ENCODE measurements at regions not wholly inside any gene's neighbourhood (a gene's known extent, or its start where the extent isn't known, plus 50 kb on each side); places are given as distances from the start of the nearest gene placed in this dataset.
"Not testable (repeated sequence)": the region's sequence is repeated elsewhere in the genome, so short reads cannot be mapped to it uniquely, and the experiment has no call there.

DNA sequence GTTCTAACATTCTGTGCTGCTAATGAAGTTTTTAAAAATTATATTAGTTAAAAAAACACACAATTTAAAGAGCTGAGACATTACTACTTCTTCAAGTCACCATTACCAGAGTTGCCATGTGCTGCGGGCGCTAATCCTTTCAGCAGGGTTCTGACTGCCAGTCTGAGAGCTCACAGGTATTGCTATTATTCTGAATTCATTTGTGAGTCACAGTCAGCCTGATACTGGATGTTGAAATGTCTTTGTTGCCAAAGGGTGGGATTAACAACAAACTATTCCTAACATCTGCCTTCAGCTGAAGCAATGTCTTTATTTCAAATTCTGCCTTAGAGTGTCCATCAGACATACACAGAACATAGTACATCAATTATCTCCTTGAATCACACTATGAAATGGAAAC, 197.1 kb upstream of the FGF13 start:
- FAIRE-seq = no peak
- no peak for TF ChIP-seq CTCF (IDR thresholded peaks at IDR 0.05; ENCODE audit: insufficient read depth, missing control alignments)
- no peak for DNase-seq (ENCODE audit: insufficient read length, low spot score)

DNA sequence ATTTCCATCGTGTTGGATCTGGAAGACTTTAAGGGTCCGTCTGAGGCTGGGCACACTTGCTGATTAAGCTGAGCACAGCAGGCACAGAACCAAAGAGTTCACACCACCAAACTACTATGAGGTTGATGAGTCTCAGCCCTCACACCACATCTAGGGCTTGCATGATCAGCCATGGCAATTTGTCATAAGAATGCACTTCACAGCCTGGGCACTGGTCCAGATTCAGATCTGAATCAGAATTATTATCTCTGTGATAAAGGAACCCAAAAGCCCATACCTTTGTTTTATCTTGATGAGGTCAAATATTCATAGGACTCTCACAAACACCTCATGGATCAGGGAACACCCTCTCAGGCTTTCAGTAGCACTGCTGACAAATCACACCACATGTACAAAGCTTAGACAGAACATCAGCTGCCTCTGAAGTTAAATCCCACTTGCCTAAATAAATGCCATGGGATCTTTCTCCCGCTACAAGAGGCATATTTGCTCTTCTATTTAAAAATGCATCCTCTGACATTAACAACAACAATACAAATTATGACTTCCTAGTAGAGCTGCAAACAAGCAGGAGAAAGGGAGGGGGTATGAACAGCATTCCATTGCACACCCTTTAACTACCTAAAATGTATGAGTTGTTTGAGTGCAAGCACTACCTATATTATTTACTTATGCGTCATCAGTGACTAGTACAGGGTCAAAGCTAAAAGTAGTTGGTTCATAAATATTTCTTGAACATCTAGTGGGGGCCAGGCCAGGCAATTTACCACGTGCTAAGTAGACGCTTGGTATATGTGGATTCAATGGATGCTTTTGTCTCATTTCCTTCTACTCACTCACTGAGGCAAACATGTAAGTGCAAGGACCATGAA, 186.3 kb upstream of the FGF13 start:
- no peak for TF ChIP-seq CTCF (IDR thresholded peaks at IDR 0.05; ENCODE audit: insufficient read depth, missing control alignments)

DNA sequence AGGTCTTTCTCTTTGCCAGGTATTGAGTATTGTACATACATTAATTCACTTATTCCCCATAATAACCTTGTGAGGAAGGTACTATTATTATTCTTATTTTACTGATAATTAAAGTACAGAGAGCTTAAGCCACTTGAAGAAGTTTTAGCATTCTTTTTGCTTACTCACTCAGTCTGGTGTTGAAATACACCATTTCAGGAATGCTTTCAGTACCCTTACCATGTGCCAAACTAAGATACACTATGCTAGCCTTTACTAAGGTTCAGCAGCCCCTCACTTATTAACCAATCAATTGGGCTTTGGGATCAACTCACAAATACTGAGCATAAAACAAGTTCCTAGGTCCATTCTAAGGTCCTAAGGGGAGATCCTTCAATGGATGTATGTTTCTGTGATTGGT, 179.0 kb upstream of the FGF13 start:
- FAIRE-seq = no peak

More for the DNA sequence above, 186.3 kb upstream of the FGF13 start:
- FAIRE-seq (no peak), DNase-seq (ENCODE audit: insufficient read length, low spot score) (no peak)

DNA sequence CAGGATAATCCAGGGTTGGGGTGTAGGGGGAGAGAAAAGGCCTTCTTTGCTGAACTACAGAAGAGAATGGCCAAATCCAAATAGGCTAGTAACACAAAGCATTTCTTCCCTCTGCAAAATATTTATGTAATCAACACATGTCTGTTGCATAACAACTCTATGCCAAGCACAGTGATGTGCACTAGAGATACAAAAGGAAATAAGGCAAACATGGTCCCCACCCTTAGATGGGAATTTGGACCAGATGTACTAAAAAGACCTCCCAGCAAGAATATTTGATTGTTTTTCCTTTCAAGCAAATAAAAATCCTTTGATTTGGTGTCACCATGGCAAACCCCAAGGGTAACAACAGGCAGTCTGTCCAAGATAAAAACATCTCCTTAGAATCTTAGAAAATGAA, 177.6 kb upstream of the FGF13 start:
- FAIRE-seq = no peak
- no peak for DNase-seq (ENCODE audit: insufficient read length, low spot score)
- TF ChIP-seq CTCF (IDR thresholded peaks at IDR 0.05; ENCODE audit: insufficient read depth, missing control alignments) = no peak

More for the DNA sequence above, 179.0 kb upstream of the FGF13 start:
- no peak for TF ChIP-seq CTCF (IDR thresholded peaks at IDR 0.05; ENCODE audit: insufficient read depth, missing control alignments)
- DNase-seq (ENCODE audit: insufficient read length, low spot score) = no peak

GRCh38 chrX:138886769-138887168, 175.3 kb upstream of the FGF13 start:
- no peak for DNase-seq (ENCODE audit: insufficient read length, low spot score)
- no peak for FAIRE-seq
- no peak for TF ChIP-seq CTCF (IDR thresholded peaks at IDR 0.05; ENCODE audit: insufficient read depth, missing control alignments)

- DNase-seq (ENCODE audit: insufficient read length, low spot score) (no peak), FAIRE-seq (no peak)
- no peak for TF ChIP-seq CTCF (IDR thresholded peaks at IDR 0.05; ENCODE audit: insufficient read depth, missing control alignments)
Measured at GRCh38 chrX:138885886-138886285, 174.4 kb upstream of the FGF13 start.

DNA sequence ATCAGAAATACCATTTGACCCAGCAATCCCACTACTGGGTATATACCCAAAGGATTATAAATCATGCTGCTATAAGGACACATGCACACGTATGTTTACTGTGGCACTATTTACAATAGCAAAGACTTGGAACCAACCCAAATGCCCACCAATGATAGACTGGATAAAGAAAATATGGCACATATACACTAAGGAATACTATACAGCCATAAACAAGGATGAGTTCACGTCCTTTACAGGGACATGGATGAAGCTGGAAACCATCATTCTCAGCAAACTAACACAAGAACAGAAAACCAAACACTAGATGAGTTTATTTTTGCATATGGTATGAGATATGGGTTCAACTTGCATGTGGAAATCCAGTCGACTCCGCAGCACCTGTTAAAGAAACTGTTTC, 168.8 kb upstream of the FGF13 start:
- not testable (repeated sequence) for FAIRE-seq; DNase-seq (ENCODE audit: insufficient read length, low spot score)

Data from D721Med (cell line).